GM13977 (cell line): ENCODE measurements at regions not wholly inside any gene's neighbourhood (a gene's known extent, or its start where the extent isn't known, plus 50 kb on each side); places are given as distances from the start of the nearest gene placed in this dataset.

ENCODE experiments used
- DNase-seq: peaks from one replicate; pipeline ENCODE4 v3.0.0; 2012; ENCODE audit warnings: low spot score
- in situ Hi-C: fragments of 300-500 bp; cut with MboI; formaldehyde crosslinking; loops from one replicate; pipeline ENCODE4 v1.12.0; 2022; ENCODE audit warnings: low sequenced_read_pairs, low pct_unique_long_range_greater_than_20kb, mixed read lengths, inconsistent platforms; ENCODE audit not compliant: unreplicated experiment
- TF ChIP-seq, protein P1 (sequence below): IDR thresholded peaks from 2 replicates; pipeline ENCODE4 v1.5.1; 2012; ENCODE audit warnings: mild to moderate bottlenecking, control low read depth; ENCODE audit not compliant: insufficient read depth; ENCODE audit errors: extremely low read depth, missing control alignments

DNA sequence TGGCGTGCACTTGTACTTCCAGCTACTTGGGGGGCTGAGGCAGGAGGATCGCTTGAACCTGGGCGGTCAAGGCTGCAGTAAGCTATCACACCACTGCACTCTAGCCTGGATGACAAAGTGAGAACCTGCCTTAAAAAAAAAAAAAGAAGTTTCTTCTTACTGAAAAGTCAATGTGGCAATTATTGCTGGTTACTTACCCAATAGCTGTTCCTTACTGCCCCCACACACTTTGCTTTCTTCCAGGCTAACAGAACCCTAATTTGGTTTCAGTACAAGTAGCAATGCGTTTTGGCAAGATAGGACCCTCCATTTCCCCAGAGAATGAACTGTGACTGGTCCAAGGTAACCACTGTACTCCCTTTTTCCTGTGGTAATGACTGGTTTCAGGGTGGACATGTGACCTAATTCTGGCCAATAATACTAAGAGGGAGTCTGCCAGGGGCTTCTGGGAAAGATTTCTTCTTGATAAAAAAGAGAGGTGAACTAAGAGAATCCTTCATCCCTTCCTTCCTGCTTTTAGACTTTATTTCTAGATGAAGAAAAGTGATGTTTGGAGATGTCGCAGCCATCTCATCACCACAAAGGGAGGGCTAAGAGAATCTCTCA is 58.8 kb upstream of the MSI2 start:
- TF ChIP-seq, protein P1, sequence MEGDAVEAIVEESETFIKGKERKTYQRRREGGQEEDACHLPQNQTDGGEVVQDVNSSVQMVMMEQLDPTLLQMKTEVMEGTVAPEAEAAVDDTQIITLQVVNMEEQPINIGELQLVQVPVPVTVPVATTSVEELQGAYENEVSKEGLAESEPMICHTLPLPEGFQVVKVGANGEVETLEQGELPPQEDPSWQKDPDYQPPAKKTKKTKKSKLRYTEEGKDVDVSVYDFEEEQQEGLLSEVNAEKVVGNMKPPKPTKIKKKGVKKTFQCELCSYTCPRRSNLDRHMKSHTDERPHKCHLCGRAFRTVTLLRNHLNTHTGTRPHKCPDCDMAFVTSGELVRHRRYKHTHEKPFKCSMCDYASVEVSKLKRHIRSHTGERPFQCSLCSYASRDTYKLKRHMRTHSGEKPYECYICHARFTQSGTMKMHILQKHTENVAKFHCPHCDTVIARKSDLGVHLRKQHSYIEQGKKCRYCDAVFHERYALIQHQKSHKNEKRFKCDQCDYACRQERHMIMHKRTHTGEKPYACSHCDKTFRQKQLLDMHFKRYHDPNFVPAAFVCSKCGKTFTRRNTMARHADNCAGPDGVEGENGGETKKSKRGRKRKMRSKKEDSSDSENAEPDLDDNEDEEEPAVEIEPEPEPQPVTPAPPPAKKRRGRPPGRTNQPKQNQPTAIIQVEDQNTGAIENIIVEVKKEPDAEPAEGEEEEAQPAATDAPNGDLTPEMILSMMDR: no peak
- no peak for DNase-seq
- in situ Hi-C loops: no loop called here

DNA sequence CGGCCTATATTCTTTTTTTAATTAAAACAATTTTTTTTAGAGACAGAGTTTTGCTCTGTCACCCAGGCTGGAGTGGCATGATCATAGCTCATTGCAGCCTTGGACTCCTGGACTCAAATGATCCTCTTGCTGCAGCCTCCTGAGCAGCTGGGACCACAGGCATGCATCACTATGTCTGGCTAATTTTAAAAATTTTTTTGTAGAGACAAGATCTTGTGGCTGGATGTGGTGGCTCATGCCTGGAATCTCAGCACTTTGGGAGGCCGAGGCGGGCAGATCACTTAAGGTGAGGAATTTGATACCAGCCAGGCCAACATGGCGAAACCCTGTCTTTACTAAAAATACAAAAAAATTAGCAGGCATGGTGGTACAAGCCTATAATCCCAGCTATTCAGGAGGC is 54.8 kb upstream of the MSI2 start:
- TF ChIP-seq, protein P1: no peak
- in situ Hi-C loops: no loop called here
- DNase-seq: no peak

DNA sequence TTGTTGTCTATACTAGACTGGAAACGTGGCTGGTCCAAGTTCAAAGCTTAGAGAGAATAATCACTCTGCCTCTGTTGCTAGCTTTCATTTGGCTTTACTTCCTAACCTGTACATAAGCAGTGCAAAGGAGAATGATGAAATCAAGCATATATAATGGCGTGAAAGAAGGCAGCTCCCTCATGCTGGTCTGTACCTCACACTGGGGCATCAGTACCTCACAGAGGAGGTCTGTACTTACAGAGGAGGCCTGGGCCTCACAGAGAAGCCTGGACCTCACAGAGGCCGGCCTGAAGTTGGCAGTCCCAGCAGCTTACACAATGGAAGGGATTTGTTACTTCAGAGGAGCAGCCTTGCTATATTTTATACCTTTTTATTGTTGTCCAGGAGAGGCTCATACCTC is 53.3 kb upstream of the MSI2 start:
- in situ Hi-C loops: no loop called here
- TF ChIP-seq, protein P1: no peak
- no peak for DNase-seq
